Fibroblast of lung (primary cell): ENCODE measurements at regions not wholly inside any gene's neighbourhood (a gene's known extent, or its start where the extent isn't known, plus 50 kb on each side); places are given as distances from the start of the nearest gene placed in this dataset.

Experiments
- EZH2 ChIP-seq: IDR thresholded peaks from 2 replicates; pipeline ENCODE4 v1.5.1; 2012; ENCODE audit warnings: low read length, control low read depth, mild to moderate bottlenecking; ENCODE audit errors: missing control alignments
- TF ChIP-seq, protein P1 (sequence below), 2 donors: IDR thresholded peaks in 1 of 2; conservative IDR thresholded peaks in 1 of 2; 1 replicate in 1 of 2; 2 replicates in 1 of 2; pipeline ENCODE4 v1.5.1; 2011 to 2012; ENCODE audit warnings: low read length in 2 of 2, control low read depth in 1 of 2, inconsistent platforms in 1 of 2, low read depth in 1 of 2, mild to moderate bottlenecking in 1 of 2

- TF ChIP-seq, protein P1, sequence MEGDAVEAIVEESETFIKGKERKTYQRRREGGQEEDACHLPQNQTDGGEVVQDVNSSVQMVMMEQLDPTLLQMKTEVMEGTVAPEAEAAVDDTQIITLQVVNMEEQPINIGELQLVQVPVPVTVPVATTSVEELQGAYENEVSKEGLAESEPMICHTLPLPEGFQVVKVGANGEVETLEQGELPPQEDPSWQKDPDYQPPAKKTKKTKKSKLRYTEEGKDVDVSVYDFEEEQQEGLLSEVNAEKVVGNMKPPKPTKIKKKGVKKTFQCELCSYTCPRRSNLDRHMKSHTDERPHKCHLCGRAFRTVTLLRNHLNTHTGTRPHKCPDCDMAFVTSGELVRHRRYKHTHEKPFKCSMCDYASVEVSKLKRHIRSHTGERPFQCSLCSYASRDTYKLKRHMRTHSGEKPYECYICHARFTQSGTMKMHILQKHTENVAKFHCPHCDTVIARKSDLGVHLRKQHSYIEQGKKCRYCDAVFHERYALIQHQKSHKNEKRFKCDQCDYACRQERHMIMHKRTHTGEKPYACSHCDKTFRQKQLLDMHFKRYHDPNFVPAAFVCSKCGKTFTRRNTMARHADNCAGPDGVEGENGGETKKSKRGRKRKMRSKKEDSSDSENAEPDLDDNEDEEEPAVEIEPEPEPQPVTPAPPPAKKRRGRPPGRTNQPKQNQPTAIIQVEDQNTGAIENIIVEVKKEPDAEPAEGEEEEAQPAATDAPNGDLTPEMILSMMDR (conservative IDR thresholded peaks at IDR 0.05 in 1 of 2, IDR thresholded peaks at IDR 0.05 in 1 of 2; ENCODE audit: low read depth in 1 of 2, low read length in 2 of 2), result no peak
- TF ChIP-seq EZH2, result no peak
These were observed 675.3 kb upstream of the CT83 start for GRCh38 chrX:117138070-117138469.
